ENCODE measurements at regions not wholly inside any gene's neighbourhood (a gene's known extent, or its start where the extent isn't known, plus 50 kb on each side); places are given as distances from the start of the nearest gene placed in this dataset.

GRCh38 chr18:2330764-2331163 lies 240.5 kb downstream of the METTL4 start:
- H3K27me3 ChIP-seq = peaks cover 53% of the 10 kb centered on the region
- H3K27ac ChIP-seq = no peak overlapping the region
- TF ChIP-seq CTCF (IDR thresholded peaks at IDR 0.05) = no peak
- no peaks in the 10 kb centered on the region for H3K9me3 ChIP-seq
- H3K4me3 ChIP-seq (ENCODE audit: low read depth in 1 of 2, low read length in 1 of 2) = no peak overlapping the region
- no peaks in the 10 kb centered on the region for H3K4me1 ChIP-seq (ENCODE audit: control insufficient read depth in 1 of 2, insufficient read depth in 1 of 2, low read depth in 1 of 2, low read length in 1 of 2)
- H3K36me3 ChIP-seq = no peaks in the 10 kb centered on the region

- no peak for TF ChIP-seq CTCF (IDR thresholded peaks at IDR 0.05)
- no peak overlapping the region for H3K4me3 ChIP-seq (ENCODE audit: low read depth in 1 of 2, low read length in 1 of 2)
- H3K9me3 ChIP-seq = no peaks in the 10 kb centered on the region
- no peaks in the 10 kb centered on the region for H3K4me1 ChIP-seq (ENCODE audit: control insufficient read depth in 1 of 2, insufficient read depth in 1 of 2, low read depth in 1 of 2, low read length in 1 of 2)
- peaks cover 59% of the 10 kb centered on the region for H3K27me3 ChIP-seq
- no peak overlapping the region for H3K27ac ChIP-seq
- H3K36me3 ChIP-seq = no peaks in the 10 kb centered on the region
These were observed 239.8 kb downstream of the METTL4 start for GRCh38 chr18:2331491-2331890.

- H3K9me3 ChIP-seq = no peaks in the 10 kb centered on the region
- peaks cover 32% of the 10 kb centered on the region for H3K27me3 ChIP-seq
- no peak for TF ChIP-seq CTCF (IDR thresholded peaks at IDR 0.05)
- no peaks in the 10 kb centered on the region for H3K36me3 ChIP-seq
- H3K4me1 ChIP-seq (ENCODE audit: control insufficient read depth in 1 of 2, insufficient read depth in 1 of 2, low read depth in 1 of 2, low read length in 1 of 2) = no peaks in the 10 kb centered on the region
- no peak overlapping the region for H3K4me3 ChIP-seq (ENCODE audit: low read depth in 1 of 2, low read length in 1 of 2)
- no peak overlapping the region for H3K27ac ChIP-seq
These were observed 234.5 kb downstream of the METTL4 start for GRCh38 chr18:2336690-2337392.

GRCh38 chr18:2337552-2338141 lies 233.7 kb downstream of the METTL4 start:
- no peaks in the 10 kb centered on the region for H3K36me3 ChIP-seq
- H3K27me3 ChIP-seq = peaks cover 32% of the 10 kb centered on the region
- H3K9me3 ChIP-seq = no peaks in the 10 kb centered on the region
- no peaks in the 10 kb centered on the region for H3K4me1 ChIP-seq (ENCODE audit: control insufficient read depth in 1 of 2, insufficient read depth in 1 of 2, low read depth in 1 of 2, low read length in 1 of 2)
- H3K27ac ChIP-seq = no peak overlapping the region
- no peak for TF ChIP-seq CTCF (IDR thresholded peaks at IDR 0.05)
- no peak overlapping the region for H3K4me3 ChIP-seq (ENCODE audit: low read depth in 1 of 2, low read length in 1 of 2)

GRCh38 chr18:2338601-2339000 lies 232.7 kb downstream of the METTL4 start:
- no peak overlapping the region for H3K27ac ChIP-seq
- H3K4me1 ChIP-seq (ENCODE audit: control insufficient read depth in 1 of 2, insufficient read depth in 1 of 2, low read depth in 1 of 2, low read length in 1 of 2) = no peaks in the 10 kb centered on the region
- no peak for TF ChIP-seq CTCF (IDR thresholded peaks at IDR 0.05)
- no peaks in the 10 kb centered on the region for H3K9me3 ChIP-seq
- no peaks in the 10 kb centered on the region for H3K36me3 ChIP-seq
- H3K4me3 ChIP-seq (ENCODE audit: low read depth in 1 of 2, low read length in 1 of 2) = no peak overlapping the region
- H3K27me3 ChIP-seq = peaks cover 23% of the 10 kb centered on the region
